A549 (cell line): ENCODE measurements at regions not wholly inside any gene's neighbourhood (a gene's known extent, or its start where the extent isn't known, plus 50 kb on each side); places are given as distances from the start of the nearest gene placed in this dataset.
"Not testable (repeated sequence)": the region's sequence is repeated elsewhere in the genome, so short reads cannot be mapped to it uniquely, and the experiment has no call there.

Experiments used
- ATAC-seq, 2 experiments: fragments of 200-7000 bp in 1 of 2; fragments of >200 bp in 1 of 2; cut with Nextera tagmentation in 1 of 2; cut with Tn5 transposase in 1 of 2; 3 replicates each; pipeline versions ENCODE4 v1.8.0 to v1.9.1; 2018 to 2020; ENCODE audit warnings: mild to moderate bottlenecking in 1 of 2, moderate library complexity in 1 of 2
- CTCF ChIA-PET: fragments of 300-600 bp; sonication (Branson Sonifier 250); formaldehyde crosslinking; extraction: SDS; loops from one replicate; lab custom pipeline; 2021; ENCODE audit warnings: antibody characterized with exemption, inconsistent platforms; lab: Yijun Ruan, JAX
- POLR2A ChIA-PET: fragments of 350-600 bp; formaldehyde crosslinking; extraction: SDS; loops from one replicate; lab custom pipeline; 2021; ENCODE audit warnings: antibody characterized with exemption, inconsistent platforms; lab: Yijun Ruan, JAX
- DNase-seq, 2 experiments: peaks; one replicate each; pipeline versions ENCODE4 v3.0.0 to v3.0.0-alpha.2; 2011 to 2016; ENCODE audit warnings: low read depth in 1 of 2, low spot score in 1 of 2
- FAIRE-seq: peaks from 2 replicates; lab custom pipeline; 2011; peaks lifted over from hg19 to GRCh38; lab: Jason Lieb, UNC
- H3K27ac ChIP-seq, 2 experiments: fragments of >200 bp; sonication (Bioruptor Twin); formaldehyde crosslinking; 3 replicates each; pipeline ENCODE4 v1.5.1; 2016 to 2017
- H3K4me1 ChIP-seq: fragments of >200 bp; sonication (Bioruptor Twin); formaldehyde crosslinking; 3 replicates; pipeline ENCODE4 v1.6.1; 2016
- H3K4me2 ChIP-seq: fragments of >200 bp; sonication (Bioruptor Twin); formaldehyde crosslinking; 3 replicates; pipeline ENCODE4 v1.6.1; 2016
- H3K4me3 ChIP-seq: fragments of >200 bp; sonication (Bioruptor Twin); formaldehyde crosslinking; 3 replicates; pipeline ENCODE4 v1.5.1; 2016
- H3K9me3 ChIP-seq: fragments of >200 bp; sonication (Bioruptor Twin); formaldehyde crosslinking; 3 replicates; pipeline ENCODE4 v1.6.1; 2016
- BHLHE40 ChIP-seq: IDR thresholded peaks from 2 replicates; pipeline ENCODE4 v1.6.1; 2012; ENCODE audit warnings: low read depth, low read length, inconsistent platforms
- EP300 ChIP-seq, 2 experiments: fragments of >200 bp; sonication (Bioruptor Twin); formaldehyde crosslinking; IDR thresholded peaks; 2 replicates in 1 of 2; 3 replicates in 1 of 2; pipeline ENCODE4 v1.6.1; 2016 to 2017
- FOSL2 ChIP-seq, 2 experiments: fragments of 450-650 bp in 1 of 2; fragments of >200 bp in 1 of 2; sonication (Bioruptor Twin) in 1 of 2; formaldehyde crosslinking; IDR thresholded peaks; 2 replicates each; pipeline versions ENCODE4 v1.5.0 to v1.6.1; 2016 to 2020; ENCODE audit warnings: mild to moderate bottlenecking in 1 of 2, moderate library complexity in 1 of 2
- HDAC2 ChIP-seq: fragments of 200-600 bp; sonication (generic); IDR thresholded peaks from 2 replicates; pipeline ENCODE4 v1.6.1; 2016
- HOXB5 ChIP-seq: fragments of 250-450 bp; sonication (Bioruptor Pico); IDR thresholded peaks from 2 replicates; pipeline ENCODE4 v1.5.0; 2020; ENCODE audit warnings: mild to moderate bottlenecking, moderate library complexity
- KDM1A ChIP-seq: fragments of 200-600 bp; sonication (generic); IDR thresholded peaks from 2 replicates; pipeline ENCODE4 v1.6.1; 2016; ENCODE audit warnings: low read depth, mild to moderate bottlenecking
- MAFK ChIP-seq: fragments of 450-650 bp; IDR thresholded peaks from 2 replicates; pipeline ENCODE4 v1.6.1; 2014; ENCODE audit not compliant: partially characterized antibody
- NR3C1 ChIP-seq: fragments of >200 bp; sonication (Bioruptor Twin); formaldehyde crosslinking; IDR thresholded peaks from 3 replicates; pipeline ENCODE4 v1.6.1; 2017
- SREBF2 ChIP-seq: fragments of 450-650 bp; IDR thresholded peaks from 2 replicates; pipeline ENCODE4 v1.6.1; 2014; ENCODE audit warnings: mild to moderate bottlenecking, moderate library complexity
- ZC3H11A ChIP-seq: fragments of 450-650 bp; IDR thresholded peaks from 2 replicates; pipeline ENCODE4 v1.6.1; 2014; ENCODE audit warnings: antibody characterized with exemption, mild to moderate bottlenecking
- ZFP36 ChIP-seq: fragments of 450-650 bp; IDR thresholded peaks from 2 replicates; pipeline ENCODE4 v1.6.1; 2014; ENCODE audit warnings: borderline replicate concordance; ENCODE audit not compliant: partially characterized antibody
- ZSCAN20 ChIP-seq: fragments of 250-450 bp; sonication (Bioruptor Pico); IDR thresholded peaks from 2 replicates; pipeline ENCODE4 v1.8.0; 2022; ENCODE audit warnings: mild to moderate bottlenecking, moderate library complexity
- WGBS: methylation state at CpG from one replicate; pipeline ENCODE4 v1.1.6; 2017; ENCODE audit errors: missing lambda C conversion rate; 5-methylcytosine and 5-hydroxymethylcytosine counted together
- TF ChIP-seq, protein P1 (sequence below): fragments of >200 bp; sonication (Bioruptor Twin); formaldehyde crosslinking; IDR thresholded peaks from 3 replicates; pipeline ENCODE4 v1.5.1; 2016
- TF ChIP-seq, protein P2 (sequence below): fragments of >200 bp; sonication (Bioruptor Twin); formaldehyde crosslinking; IDR thresholded peaks from 2 replicates; pipeline ENCODE4 v1.6.1; 2016
- TF ChIP-seq, protein P3 (sequence below): fragments of >200 bp; sonication (Bioruptor Twin); formaldehyde crosslinking; IDR thresholded peaks from 3 replicates; pipeline ENCODE4 v1.6.1; 2016
- TF ChIP-seq, protein P4 (sequence below): IDR thresholded peaks from 2 replicates; pipeline ENCODE4 v1.6.1; 2012
- TF ChIP-seq, protein P5 (sequence below): fragments of 150-350 bp; IDR thresholded peaks from 2 replicates; pipeline ENCODE4 v1.6.1; 2014; ENCODE audit warnings: low read depth, mild to moderate bottlenecking, low read length
- TF ChIP-seq, protein P6 (sequence below): IDR thresholded peaks from 2 replicates; pipeline ENCODE4 v1.6.1; 2012; ENCODE audit warnings: low read depth, borderline replicate concordance
- TF ChIP-seq, protein P7 (sequence below): fragments of 250-450 bp; sonication (Bioruptor Pico); IDR thresholded peaks from 2 replicates; pipeline ENCODE4 v1.5.0; 2020; ENCODE audit warnings: low read depth, mild to moderate bottlenecking, moderate library complexity

DNA sequence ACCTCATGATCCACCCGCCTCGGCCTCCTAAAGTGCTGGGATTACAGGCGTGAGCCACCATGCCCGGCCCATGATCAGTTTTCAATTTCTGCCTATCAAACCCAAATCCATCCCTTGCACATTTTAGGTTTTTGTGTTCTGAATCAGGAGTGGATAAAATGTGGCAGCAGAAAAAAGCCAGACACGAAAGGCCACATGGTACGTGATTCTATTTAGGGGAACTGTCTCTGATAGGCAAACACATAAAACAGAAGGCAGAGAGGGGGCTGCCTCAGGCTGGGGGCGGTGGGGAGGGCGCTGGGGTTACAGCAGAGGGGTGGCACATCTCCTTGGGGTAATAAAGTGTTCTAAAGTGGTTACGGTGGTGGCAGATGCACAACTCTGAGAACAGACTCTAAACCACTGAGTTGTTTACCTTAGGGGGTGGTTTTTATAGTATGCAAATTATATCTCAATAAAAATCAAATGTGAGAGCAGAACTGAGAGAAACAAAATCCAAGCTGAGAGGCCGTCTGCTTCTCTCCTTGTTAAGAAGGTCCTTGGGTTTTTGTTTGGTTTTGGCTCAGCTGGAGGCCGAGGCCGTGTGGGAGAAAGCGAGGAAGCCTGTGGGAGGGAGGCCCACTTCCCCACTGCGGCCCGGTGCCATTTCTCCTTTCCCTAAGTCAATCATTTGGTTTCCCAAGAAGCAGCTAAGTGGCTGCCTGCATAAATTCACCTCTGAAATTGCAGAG is 78.0 kb downstream of the SOWAHC start:
- H3K9me3 ChIP-seq: no peaks in the 10 kb centered on the region
- no peak overlapping the region for H3K4me3 ChIP-seq
- no peak overlapping the region for H3K4me2 ChIP-seq
- H3K27ac ChIP-seq: no peak overlapping the region
- CTCF ChIA-PET: no interaction called here
- ATAC-seq (no peak), DNase-seq (no peak), FAIRE-seq (no peak)
- POLR2A ChIA-PET: no interaction called here
- 78% methylated on average over 15 of the region's 15 CpGs for WGBS
- peaks cover 9% of the 10 kb centered on the region for H3K4me1 ChIP-seq
- TF ChIP-seq, protein P1, sequence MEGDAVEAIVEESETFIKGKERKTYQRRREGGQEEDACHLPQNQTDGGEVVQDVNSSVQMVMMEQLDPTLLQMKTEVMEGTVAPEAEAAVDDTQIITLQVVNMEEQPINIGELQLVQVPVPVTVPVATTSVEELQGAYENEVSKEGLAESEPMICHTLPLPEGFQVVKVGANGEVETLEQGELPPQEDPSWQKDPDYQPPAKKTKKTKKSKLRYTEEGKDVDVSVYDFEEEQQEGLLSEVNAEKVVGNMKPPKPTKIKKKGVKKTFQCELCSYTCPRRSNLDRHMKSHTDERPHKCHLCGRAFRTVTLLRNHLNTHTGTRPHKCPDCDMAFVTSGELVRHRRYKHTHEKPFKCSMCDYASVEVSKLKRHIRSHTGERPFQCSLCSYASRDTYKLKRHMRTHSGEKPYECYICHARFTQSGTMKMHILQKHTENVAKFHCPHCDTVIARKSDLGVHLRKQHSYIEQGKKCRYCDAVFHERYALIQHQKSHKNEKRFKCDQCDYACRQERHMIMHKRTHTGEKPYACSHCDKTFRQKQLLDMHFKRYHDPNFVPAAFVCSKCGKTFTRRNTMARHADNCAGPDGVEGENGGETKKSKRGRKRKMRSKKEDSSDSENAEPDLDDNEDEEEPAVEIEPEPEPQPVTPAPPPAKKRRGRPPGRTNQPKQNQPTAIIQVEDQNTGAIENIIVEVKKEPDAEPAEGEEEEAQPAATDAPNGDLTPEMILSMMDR: no peak
- TF ChIP-seq SREBF2: no peak
- no peak for TF ChIP-seq ZFP36
- TF ChIP-seq BHLHE40: no peak
- no peak for TF ChIP-seq HOXB5 (CRISPR knock-in tag)
- TF ChIP-seq, protein P2, sequence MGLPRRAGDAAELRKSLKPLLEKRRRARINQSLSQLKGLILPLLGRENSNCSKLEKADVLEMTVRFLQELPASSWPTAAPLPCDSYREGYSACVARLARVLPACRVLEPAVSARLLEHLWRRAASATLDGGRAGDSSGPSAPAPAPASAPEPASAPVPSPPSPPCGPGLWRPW: no peak
- TF ChIP-seq ZSCAN20 (CRISPR knock-in tag): no peak
- no peak for TF ChIP-seq KDM1A
- no peak for TF ChIP-seq FOSL2 (IDR thresholded peaks at IDR 0.05)
- no peak for TF ChIP-seq FOSL2 (CRISPR knock-in tag; IDR thresholded peaks at IDR 0.05)
- TF ChIP-seq ZC3H11A: no peak
- TF ChIP-seq, protein P3, sequence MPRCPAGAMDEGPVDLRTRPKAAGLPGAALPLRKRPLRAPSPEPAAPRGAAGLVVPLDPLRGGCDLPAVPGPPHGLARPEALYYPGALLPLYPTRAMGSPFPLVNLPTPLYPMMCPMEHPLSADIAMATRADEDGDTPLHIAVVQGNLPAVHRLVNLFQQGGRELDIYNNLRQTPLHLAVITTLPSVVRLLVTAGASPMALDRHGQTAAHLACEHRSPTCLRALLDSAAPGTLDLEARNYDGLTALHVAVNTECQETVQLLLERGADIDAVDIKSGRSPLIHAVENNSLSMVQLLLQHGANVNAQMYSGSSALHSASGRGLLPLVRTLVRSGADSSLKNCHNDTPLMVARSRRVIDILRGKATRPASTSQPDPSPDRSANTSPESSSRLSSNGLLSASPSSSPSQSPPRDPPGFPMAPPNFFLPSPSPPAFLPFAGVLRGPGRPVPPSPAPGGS: no peak

DNA sequence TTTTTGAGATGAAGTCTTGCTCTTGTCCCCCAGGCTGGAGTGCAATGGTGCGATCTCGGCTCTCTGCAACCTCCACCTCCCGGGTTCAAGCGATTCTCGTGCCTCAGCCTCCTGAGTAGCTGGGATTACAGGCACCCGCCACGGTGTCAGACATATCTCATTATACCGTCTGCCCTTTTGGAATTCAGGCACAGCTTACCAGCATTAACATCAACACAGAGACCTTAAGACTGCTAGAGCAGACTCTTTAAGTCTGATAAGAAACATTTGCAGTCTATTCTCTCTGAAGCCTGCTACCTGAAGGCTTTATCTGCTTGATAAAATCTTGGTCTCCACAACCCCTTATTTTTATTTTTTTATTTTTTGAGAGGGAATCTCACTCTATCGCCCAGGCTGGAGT is 78.7 kb downstream of the SOWAHC start:
- ATAC-seq, POLR2A ChIA-PET, H3K4me1 ChIP-seq, H3K4me3 ChIP-seq, H3K9me3 ChIP-seq, FAIRE-seq, H3K27ac ChIP-seq, H3K4me2 ChIP-seq, CTCF ChIA-PET, DNase-seq: not testable (repeated sequence)
- 77% methylated on average over 9 of the region's 9 CpGs for WGBS

DNA sequence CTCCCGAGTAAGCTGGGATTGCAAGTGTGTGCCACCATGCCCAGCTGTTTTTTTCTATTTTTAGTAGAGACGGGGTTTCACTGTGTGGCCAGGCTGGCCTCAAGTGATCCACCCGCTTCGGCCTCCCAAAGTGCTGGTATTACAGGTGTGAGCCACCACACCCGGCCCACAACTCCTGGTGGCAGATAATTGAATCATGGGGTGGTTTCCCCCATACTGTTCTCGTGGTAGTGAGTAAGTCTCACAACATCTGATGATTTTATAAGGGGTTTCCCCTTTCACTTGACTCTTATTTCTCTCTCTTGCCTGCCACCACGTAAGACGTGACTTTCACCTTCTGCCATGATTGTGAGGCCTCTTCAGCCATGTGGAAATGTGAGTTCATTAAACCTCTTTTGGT is 79.1 kb downstream of the SOWAHC start:
- POLR2A ChIA-PET, FAIRE-seq, H3K4me1 ChIP-seq, H3K9me3 ChIP-seq, DNase-seq, ATAC-seq, H3K27ac ChIP-seq, CTCF ChIA-PET, H3K4me2 ChIP-seq, H3K4me3 ChIP-seq: not testable (repeated sequence)
- WGBS: 88% methylated on average over 8 of the region's 8 CpGs

DNA sequence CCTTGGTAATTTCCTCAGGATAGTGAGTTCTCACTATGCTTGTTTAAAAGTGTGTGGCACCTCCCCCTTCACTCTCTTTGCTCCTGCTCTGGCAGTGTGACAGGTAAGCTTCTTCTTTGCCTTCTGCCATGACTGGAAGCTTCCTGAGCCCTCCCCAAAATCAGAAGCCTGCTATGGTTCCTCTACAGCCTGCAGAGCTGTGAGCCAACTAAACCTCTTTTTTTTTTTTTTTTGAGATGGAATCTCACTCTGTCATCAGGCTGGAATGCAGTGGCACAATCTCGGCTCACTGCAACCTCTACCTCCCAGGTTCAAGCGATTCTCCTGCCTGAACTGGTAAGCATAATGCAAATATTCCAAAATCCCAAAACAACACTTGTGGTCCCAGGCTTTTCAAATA is 80.0 kb downstream of the SOWAHC start:
- TF ChIP-seq, protein P4, sequence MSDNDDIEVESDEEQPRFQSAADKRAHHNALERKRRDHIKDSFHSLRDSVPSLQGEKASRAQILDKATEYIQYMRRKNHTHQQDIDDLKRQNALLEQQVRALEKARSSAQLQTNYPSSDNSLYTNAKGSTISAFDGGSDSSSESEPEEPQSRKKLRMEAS: no peak
- TF ChIP-seq, protein P5, sequence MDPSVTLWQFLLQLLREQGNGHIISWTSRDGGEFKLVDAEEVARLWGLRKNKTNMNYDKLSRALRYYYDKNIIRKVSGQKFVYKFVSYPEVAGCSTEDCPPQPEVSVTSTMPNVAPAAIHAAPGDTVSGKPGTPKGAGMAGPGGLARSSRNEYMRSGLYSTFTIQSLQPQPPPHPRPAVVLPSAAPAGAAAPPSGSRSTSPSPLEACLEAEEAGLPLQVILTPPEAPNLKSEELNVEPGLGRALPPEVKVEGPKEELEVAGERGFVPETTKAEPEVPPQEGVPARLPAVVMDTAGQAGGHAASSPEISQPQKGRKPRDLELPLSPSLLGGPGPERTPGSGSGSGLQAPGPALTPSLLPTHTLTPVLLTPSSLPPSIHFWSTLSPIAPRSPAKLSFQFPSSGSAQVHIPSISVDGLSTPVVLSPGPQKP: no peak
- TF ChIP-seq MAFK: no peak
- TF ChIP-seq, protein P6, sequence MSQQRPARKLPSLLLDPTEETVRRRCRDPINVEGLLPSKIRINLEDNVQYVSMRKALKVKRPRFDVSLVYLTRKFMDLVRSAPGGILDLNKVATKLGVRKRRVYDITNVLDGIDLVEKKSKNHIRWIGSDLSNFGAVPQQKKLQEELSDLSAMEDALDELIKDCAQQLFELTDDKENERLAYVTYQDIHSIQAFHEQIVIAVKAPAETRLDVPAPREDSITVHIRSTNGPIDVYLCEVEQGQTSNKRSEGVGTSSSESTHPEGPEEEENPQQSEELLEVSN: no peak
- no peak for TF ChIP-seq NR3C1
- no peak for TF ChIP-seq HDAC2
- TF ChIP-seq EP300 (IDR thresholded peaks at IDR 0.05): no peak
- TF ChIP-seq, protein P7, sequence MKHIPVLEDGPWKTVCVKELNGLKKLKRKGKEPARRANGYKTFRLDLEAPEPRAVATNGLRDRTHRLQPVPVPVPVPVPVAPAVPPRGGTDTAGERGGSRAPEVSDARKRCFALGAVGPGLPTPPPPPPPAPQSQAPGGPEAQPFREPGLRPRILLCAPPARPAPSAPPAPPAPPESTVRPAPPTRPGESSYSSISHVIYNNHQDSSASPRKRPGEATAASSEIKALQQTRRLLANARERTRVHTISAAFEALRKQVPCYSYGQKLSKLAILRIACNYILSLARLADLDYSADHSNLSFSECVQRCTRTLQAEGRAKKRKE (CRISPR knock-in tag): no peak
- H3K9me3 ChIP-seq: no peaks in the 10 kb centered on the region
- peaks cover 14% of the 10 kb centered on the region for H3K4me1 ChIP-seq
- H3K4me3 ChIP-seq: no peak overlapping the region
- H3K4me2 ChIP-seq: no peak overlapping the region
- DNase-seq: no peak
- POLR2A ChIA-PET: interaction anchor here (0.6 kb wide), 1 partner anchor 9 kb away, joined by 3 read pairs; no protein-coding TSS in a partner anchor
- 12% methylated on average over 2 of the region's 2 CpGs for WGBS
- peak overlapping the region in 1 of 2 experiments; percentile 38; a peak in 1 of 6 replicates for H3K27ac ChIP-seq
- ATAC-seq: peak in 1 of 2 experiments; percentile 42; a peak in 1 of 6 replicates
- no peak for FAIRE-seq
- CTCF ChIA-PET: no interaction called here
